Prostate gland (tissue), 2 donors: ENCODE measurements at regions not wholly inside any gene's neighbourhood (a gene's known extent, or its start where the extent isn't known, plus 50 kb on each side); places are given as distances from the start of the nearest gene placed in this dataset.

Experiments
- CTCF ChIP-seq, 4 experiments: fragments of 200-600 bp in 2 of 4; fragments of 450-650 bp in 2 of 4; sonication (generic) in 2 of 4; IDR thresholded peaks; 1 replicate in 3 of 4; 2 replicates in 1 of 4; pipeline ENCODE4 v1.5.1; 2016 to 2019; ENCODE audit warnings: antibody characterized with exemption in 4 of 4, mild to moderate bottlenecking in 2 of 4, moderate library complexity in 2 of 4
- POLR2A ChIP-seq: fragments of 450-650 bp; IDR thresholded peaks from one replicate; pipeline ENCODE4 v1.6.1; 2016; ENCODE audit warnings: antibody characterized with exemption, mild to moderate bottlenecking
- POLR2AphosphoS5 ChIP-seq: sonication (generic); formaldehyde crosslinking; IDR thresholded peaks from one replicate; pipeline ENCODE4 v1.6.1; 2017; ENCODE audit warnings: antibody characterized with exemption

DNA sequence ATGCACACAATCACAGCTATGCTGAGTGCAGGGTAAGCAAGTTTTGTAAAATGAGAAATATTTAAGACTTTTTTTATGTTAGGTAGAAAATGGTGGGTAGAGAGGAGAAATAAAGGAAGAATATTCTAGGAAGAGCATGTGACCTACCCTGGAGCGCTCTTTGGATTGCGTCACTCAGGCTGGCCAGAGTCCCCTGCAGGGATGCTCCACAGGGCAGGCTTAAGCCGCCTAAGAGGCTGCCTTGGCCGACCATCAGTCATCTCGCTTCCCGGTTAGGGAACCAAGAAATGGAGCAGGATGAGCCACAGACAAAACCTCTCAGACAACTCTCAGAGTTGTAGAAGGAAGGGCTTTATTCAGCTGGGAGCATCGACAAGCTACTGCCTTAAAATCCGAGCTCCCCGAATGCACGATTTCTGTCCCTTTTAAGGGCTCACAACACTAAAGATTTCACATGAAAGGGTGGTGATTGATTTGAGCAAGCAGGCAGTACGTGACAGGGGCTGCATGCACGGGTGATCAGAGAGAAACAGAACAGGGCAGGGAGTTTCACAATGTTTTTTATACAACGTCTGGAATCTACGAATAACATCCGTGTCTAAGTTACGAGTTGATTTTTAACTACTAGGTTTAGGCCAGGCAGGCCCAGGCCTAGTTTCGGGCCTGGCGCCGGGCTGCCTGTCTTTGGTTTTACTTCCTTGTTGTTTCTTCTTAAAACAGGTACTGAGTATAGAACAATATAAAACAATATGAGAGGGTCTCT lies 1072.0 kb downstream of the CBLN2 start:
- TF ChIP-seq CTCF (IDR thresholded peaks at IDR 0.05) (no peak), POLR2AphosphoS5 (no peak), POLR2A (no peak)
